Body of pancreas (tissue), 4 donors: ENCODE measurements at regions not wholly inside any gene's neighbourhood (a gene's known extent, or its start where the extent isn't known, plus 50 kb on each side); places are given as distances from the start of the nearest gene placed in this dataset.
"Not testable (repeated sequence)": the region's sequence is repeated elsewhere in the genome, so short reads cannot be mapped to it uniquely, and the experiment has no call there.

ENCODE experiments used
- CTCF ChIP-seq, 7 experiments: fragments of 450-650 bp in 4 of 7; fragments of 200-600 bp in 3 of 7; sonication (generic) in 3 of 7; IDR thresholded peaks; one replicate each; pipeline ENCODE4 v1.5.1; 2016 to 2019; ENCODE audit warnings: antibody characterized with exemption in 7 of 7
- POLR2A ChIP-seq, 3 donors: fragments of 450-650 bp; IDR thresholded peaks; one replicate each; pipeline ENCODE4 v1.6.1; 2016; ENCODE audit warnings: antibody characterized with exemption in 3 of 3, mild to moderate bottlenecking in 2 of 3

GRCh38 chr13:80691814-80692213 is 350.9 kb upstream of the SPRY2 start:
- TF ChIP-seq CTCF, POLR2A (IDR thresholded peaks at IDR 0.05): not testable (repeated sequence)
